ENCODE measurements at regions not wholly inside any gene's neighbourhood (a gene's known extent, or its start where the extent isn't known, plus 50 kb on each side); places are given as distances from the start of the nearest gene placed in this dataset.

- no peak overlapping the region for H3K4me3 ChIP-seq
- no peaks in the 10 kb centered on the region for H3K27me3 ChIP-seq (replicated peaks in 1 of 7)
- no peak overlapping the region for H3K27ac ChIP-seq
- no peaks in the 10 kb centered on the region for H3K9me3 ChIP-seq
- no peaks in the 10 kb centered on the region for H3K36me3 ChIP-seq
- DNase-seq, result no peak
- TF ChIP-seq POLR2A (IDR thresholded peaks at IDR 0.05) (no peak), POLR2AphosphoS5 (IDR thresholded peaks at IDR 0.05) (no peak)
- WGBS, 5 donors, result 75 to 83% (median 81%) methylated on average over 4 of the region's 4 CpGs
- intact Hi-C loops (cut with DNase I; ENCODE audit: low total_unique reads), result no loop called here
- H3K4me1 ChIP-seq, result no peaks in the 10 kb centered on the region
These were observed 694.3 kb downstream of the NTRK3 start for GRCh38 chr15:87562203-87562602.

GRCh38 chr15:87561641-87562040 lies 694.9 kb downstream of the NTRK3 start:
- no peaks in the 10 kb centered on the region for H3K9me3 ChIP-seq
- H3K4me1 ChIP-seq, result no peaks in the 10 kb centered on the region
- H3K36me3 ChIP-seq, result no peaks in the 10 kb centered on the region
- H3K27me3 ChIP-seq (replicated peaks in 1 of 7), result no peaks in the 10 kb centered on the region
- intact Hi-C loops (cut with DNase I; ENCODE audit: low total_unique reads), result no loop called here
- TF ChIP-seq POLR2A (IDR thresholded peaks at IDR 0.05), result no peak
- DNase-seq, result no peak
- no peak overlapping the region for H3K4me3 ChIP-seq
- no peak overlapping the region for H3K27ac ChIP-seq
- 84 to 97% (median 94%) methylated on average over 2 of the region's 2 CpGs for WGBS, 5 donors

- Histone ChIP-seq H3K9me3 (peaks cover 0 to 21% (median 19%) of the 10 kb centered on the region in 8 donors), H3K27me3 (replicated peaks in 1 of 7) (no peaks in the 10 kb centered on the region), H3K4me1 (no peaks in the 10 kb centered on the region), H3K4me3 (no peak overlapping the region), H3K27ac (no peak overlapping the region), H3K36me3 (no peaks in the 10 kb centered on the region)
- no peak for TF ChIP-seq POLR2AphosphoS5 (IDR thresholded peaks at IDR 0.05)
- TF ChIP-seq POLR2A (IDR thresholded peaks at IDR 0.05), result no peak
- no peak for TF ChIP-seq CTCF (IDR thresholded peaks at IDR 0.05 in 8 of 11, conservative IDR thresholded peaks at IDR 0.05 in 3 of 11)
- WGBS, 5 donors, result 38 to 53% (median 50%) methylated on average over 1 of the region's 1 CpG
- DNase-seq, result no peak
- intact Hi-C loops (cut with DNase I; ENCODE audit: low total_unique reads), result no loop called here
These were observed 698.7 kb downstream of the NTRK3 start for GRCh38 chr15:87557881-87558280.

GRCh38 chr15:87556886-87557285 lies 699.7 kb downstream of the NTRK3 start:
- no peak for DNase-seq
- intact Hi-C loops (cut with DNase I; ENCODE audit: low total_unique reads), result no loop called here
- Histone ChIP-seq H3K27ac (no peak overlapping the region), H3K36me3 (no peaks in the 10 kb centered on the region), H3K9me3 (peaks cover 0 to 21% (median 19%) of the 10 kb centered on the region in 8 donors), H3K27me3 (replicated peaks in 1 of 7) (no peaks in the 10 kb centered on the region), H3K4me3 (no peak overlapping the region), H3K4me1 (no peaks in the 10 kb centered on the region)
- TF ChIP-seq CTCF (IDR thresholded peaks at IDR 0.05 in 8 of 11, conservative IDR thresholded peaks at IDR 0.05 in 3 of 11), result no peak
- TF ChIP-seq POLR2A (IDR thresholded peaks at IDR 0.05), result no peak
- no peak for TF ChIP-seq POLR2AphosphoS5 (IDR thresholded peaks at IDR 0.05)

- intact Hi-C loops (cut with DNase I; ENCODE audit: low total_unique reads), result no loop called here
- TF ChIP-seq POLR2AphosphoS5 (IDR thresholded peaks at IDR 0.05) (no peak), POLR2A (IDR thresholded peaks at IDR 0.05) (no peak), CTCF (IDR thresholded peaks at IDR 0.05 in 8 of 11, conservative IDR thresholded peaks at IDR 0.05 in 3 of 11) (no peak)
- Histone ChIP-seq H3K9me3 (peaks cover 0 to 20% (median 18%) of the 10 kb centered on the region in 8 donors), H3K36me3 (no peaks in the 10 kb centered on the region), H3K4me3 (no peak overlapping the region), H3K27ac (no peak overlapping the region), H3K27me3 (replicated peaks in 1 of 7) (no peaks in the 10 kb centered on the region), H3K4me1 (no peaks in the 10 kb centered on the region)
- no peak for DNase-seq
- WGBS, 5 donors, result 81 to 88% (median 83%) methylated on average over 6 of the region's 6 CpGs
These were observed 706.7 kb downstream of the NTRK3 start for GRCh38 chr15:87549860-87550259.
